ENCODE measurements at regions not wholly inside any gene's neighbourhood (a gene's known extent, or its start where the extent isn't known, plus 50 kb on each side); places are given as distances from the start of the nearest gene placed in this dataset.

DNA sequence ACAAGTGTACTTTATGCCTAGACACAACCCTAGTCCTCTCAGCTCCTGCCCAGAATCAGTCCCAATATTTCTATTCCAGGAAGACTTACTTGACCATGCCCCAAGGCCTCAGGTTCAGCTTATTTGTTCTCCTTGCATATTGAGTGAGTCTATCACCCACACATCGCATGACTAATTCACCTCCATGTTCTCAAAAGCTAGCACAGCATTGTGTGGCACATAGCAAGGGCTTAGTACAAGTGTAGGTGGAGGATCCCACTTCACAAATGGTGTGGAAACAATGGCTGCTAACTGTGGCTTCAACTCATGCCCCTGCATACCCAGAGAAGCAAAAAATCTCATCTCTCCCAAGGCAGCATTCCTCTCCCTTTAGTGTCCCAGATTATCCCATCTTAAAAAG, 602.6 kb upstream of the API5 start:
- TF ChIP-seq, protein P1, sequence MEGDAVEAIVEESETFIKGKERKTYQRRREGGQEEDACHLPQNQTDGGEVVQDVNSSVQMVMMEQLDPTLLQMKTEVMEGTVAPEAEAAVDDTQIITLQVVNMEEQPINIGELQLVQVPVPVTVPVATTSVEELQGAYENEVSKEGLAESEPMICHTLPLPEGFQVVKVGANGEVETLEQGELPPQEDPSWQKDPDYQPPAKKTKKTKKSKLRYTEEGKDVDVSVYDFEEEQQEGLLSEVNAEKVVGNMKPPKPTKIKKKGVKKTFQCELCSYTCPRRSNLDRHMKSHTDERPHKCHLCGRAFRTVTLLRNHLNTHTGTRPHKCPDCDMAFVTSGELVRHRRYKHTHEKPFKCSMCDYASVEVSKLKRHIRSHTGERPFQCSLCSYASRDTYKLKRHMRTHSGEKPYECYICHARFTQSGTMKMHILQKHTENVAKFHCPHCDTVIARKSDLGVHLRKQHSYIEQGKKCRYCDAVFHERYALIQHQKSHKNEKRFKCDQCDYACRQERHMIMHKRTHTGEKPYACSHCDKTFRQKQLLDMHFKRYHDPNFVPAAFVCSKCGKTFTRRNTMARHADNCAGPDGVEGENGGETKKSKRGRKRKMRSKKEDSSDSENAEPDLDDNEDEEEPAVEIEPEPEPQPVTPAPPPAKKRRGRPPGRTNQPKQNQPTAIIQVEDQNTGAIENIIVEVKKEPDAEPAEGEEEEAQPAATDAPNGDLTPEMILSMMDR (IDR thresholded peaks at IDR 0.05) = no peak
- no peak for TF ChIP-seq POLR2A (IDR thresholded peaks at IDR 0.05)

All from uterus (tissue), 2 donors.